Right renal pelvis (tissue), 4 donors: ENCODE measurements at regions not wholly inside any gene's neighbourhood (a gene's known extent, or its start where the extent isn't known, plus 50 kb on each side); places are given as distances from the start of the nearest gene placed in this dataset.
"Not testable (repeated sequence)": the region's sequence is repeated elsewhere in the genome, so short reads cannot be mapped to it uniquely, and the experiment has no call there.

Source experiments
- DNase-seq, 4 donors: peaks; one replicate each; pipeline ENCODE4 v3.0.0-alpha.2; 2013; ENCODE audit warnings: low read depth in 4 of 4, low spot score in 3 of 4, missing footprints in 1 of 4

DNA sequence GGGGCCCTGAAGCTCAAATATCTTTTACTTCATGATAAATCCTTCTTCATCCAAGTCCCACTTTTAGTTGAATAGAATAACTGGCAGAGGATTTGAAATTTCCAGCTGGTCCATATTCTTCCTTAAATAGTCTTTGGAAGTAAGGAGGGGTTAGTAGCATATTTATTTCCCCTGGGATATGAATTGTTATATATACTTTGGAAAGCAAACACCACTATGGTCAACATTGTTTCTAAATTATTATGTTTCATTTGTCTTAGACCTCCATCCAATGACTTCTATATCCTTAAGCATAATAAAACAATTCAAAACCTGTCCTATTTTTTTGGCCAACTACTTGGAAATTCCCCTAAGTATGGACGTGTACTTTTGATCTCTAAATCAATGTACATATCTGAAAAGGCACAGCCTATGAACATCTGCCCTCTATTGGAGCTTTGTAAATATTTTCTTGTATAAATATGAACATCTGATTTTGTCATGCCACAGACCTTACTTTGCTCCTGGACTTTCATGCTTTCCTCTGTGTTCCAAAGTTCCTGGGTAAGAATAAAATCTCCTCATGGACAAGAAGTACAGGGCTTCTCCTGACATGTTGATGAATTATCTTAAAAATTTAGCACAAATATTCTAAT is 1212.0 kb downstream of the GALC start:
- no peak for DNase-seq

GRCh38 chr14:86780461-86780860 is 1212.5 kb downstream of the GALC start:
- DNase-seq: no peak

GRCh38 chr14:86779416-86779815 is 1213.6 kb downstream of the GALC start:
- DNase-seq: no peak

DNA sequence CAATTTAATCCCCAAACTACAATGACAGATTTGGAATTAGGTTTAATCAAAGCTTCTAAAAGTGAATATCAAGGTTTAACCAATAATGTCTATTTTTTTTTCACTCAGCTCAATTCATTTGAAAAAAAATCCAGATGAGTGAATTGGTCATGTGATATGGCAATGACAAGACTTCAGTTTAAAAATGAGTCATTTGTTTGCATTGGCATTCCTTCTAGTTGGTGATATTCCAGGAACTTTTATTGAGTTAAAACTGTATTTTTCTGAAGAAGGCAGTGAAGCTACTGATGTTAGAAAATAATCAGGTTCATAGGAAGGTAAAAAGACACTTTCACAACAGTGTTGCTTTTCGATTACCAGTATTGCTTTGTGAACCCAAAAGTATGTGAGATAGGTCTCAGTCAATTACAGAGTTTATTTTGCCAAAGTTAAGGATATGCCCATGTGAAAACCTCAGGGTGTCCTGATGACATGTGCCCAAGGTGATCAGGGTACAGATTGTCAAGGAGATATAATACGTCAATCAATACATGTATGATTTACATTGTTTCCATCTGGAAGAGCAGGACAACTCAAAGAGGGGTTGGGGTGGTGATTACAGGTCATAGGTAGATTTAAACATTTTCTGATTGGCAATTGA is 1214.9 kb downstream of the GALC start:
- DNase-seq: no peak

DNA sequence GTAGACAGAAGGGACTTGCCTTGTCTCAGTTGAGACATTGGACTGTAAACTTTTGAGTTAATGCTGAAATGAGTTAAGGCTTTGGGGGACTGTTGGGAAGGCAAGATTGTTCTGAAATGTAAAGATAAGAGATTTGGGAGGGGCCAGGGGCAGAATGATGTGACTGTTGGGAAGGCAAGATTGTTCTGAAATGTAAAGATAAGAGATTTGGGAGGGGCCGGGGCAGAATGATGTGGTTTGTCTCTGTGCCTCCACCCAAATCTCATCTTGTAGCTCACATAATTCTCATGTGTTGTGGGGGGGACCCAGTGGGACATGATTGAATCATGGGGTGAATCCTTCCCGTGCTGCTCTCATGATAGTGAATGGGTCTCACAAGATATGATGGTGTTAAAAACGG is 1217.1 kb downstream of the GALC start:
- not testable (repeated sequence) for DNase-seq

DNA sequence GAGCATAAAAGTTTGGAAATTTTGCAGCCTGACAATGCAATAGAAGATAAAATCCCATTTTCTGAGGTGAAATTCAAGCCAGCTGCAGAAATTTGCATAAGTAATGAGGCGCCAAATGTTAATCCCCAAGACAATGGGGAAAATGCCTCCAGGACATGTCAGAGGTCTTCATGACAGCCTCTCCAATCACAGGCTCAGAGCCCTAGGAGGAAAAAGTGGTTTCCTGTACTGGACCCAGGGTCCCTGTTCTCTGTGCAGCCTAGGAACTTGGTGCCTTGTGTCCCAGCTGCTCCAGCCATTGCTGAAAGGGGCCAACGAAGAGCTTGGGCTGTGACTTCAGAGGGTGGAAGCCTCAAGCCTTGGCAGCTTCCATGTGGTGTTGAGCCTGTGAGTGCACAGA is 1218.1 kb downstream of the GALC start:
- DNase-seq: no peak

DNA sequence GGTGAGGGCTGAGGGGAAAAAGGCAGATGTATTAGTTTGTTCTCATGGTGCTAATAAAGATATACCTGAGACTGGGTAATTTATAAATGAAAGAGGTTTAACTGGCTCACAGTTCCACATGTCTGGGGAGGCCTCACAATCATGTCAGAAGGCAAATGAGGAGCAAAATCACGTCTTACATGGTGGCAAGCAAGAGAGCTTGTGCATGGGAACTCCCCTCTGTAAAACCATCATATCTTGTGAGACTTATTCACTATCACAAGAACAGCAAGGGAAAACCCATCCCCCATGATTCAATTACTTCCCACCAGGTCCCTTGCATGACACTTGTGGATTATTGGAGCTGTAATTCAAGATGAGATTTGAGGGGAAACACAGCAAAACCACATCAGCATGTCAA is 1220.9 kb downstream of the GALC start:
- DNase-seq: no peak

DNA sequence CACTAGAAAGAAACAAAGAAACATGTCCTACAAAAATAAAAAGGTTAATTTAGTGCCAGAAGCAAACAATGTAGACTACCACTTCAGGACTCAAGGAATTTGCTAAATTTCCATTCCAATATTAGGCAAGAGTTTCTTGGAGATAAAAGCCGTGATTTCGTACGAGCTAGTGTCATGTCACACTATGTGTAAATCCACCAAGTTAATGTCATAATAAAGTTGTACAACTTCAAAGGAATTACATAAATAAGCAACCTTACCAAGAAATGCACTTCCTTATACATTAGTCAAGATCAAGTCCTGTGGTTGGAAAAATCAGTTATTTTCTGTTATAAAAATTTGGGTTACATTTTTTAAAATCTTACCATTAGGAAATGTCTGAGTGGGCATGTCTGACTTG is 1222.8 kb downstream of the GALC start:
- DNase-seq: no peak

GRCh38 chr14:86766469-86766868 is 1226.5 kb downstream of the GALC start:
- DNase-seq: no peak

DNA sequence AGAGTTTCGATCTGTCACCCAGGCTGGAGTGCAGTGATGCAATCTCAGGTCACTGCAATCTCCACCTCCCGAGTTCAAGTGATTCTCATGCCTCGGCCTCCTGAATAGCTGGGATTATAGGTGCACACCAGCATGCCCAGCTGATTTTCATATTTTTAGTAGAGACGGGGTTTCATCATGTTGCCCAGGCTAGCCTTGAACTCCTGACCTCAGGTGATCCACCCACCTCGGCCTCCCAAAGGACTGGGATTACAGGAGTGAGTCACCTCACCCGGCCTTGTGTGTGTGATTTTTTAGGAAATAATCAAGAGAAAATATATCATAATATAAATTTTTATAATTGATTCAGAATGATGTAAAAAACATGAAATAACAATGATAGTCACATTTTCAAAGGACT is 1231.4 kb downstream of the GALC start:
- DNase-seq: no peak

DNA sequence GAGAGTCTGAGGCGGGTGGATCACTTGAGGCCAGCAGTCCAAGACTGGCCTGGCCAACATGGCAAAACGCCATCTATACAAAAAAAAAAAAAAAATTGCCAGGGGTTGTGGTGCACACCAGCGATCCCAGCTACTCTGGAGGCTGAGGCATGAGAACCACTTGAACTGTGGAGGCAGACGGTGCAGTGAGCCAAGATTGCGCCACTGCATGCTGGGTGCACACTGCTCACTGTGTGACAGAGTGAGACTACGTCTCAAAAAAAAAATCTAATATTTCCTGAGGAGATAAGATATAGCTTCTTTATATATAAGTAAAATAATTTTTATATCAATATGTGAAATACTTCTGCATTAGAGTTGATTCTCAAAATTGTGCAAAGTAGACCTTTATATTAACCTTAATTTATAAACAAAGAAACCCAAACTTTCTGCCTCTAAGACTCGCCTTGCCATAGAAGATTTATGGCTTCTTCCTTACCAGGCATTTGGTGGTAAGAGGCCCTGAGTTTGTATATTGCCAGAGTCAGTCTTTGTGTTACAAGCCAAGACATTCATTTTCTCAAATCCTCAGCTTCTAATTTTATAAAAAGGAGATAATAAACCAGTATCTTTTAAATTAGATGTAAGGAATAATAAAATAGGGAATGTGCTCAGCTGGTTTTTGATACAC is 1226.7 kb downstream of the FLRT2 start:
- no peak for DNase-seq

DNA sequence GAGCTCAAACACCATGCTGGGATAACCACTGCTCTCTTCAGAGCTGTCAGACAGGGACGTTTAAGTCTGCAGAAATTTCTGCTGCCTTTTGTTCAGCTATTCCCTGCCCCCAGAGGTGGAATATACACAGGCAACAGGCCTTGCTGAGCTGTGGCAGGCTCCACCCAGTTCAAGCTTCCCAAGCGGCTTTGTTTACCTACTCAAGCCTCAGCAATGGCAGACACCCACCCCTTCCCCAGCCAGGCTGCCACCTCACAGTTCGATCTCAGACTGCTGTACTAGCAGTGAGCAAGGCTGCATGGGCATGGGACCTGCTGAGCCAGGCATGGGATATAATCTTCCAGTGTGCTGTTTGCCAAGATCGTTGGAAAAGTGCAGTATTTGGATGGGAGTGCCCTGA is 1220.5 kb downstream of the FLRT2 start:
- not testable (repeated sequence) for DNase-seq

- no peak for DNase-seq
Measured at GRCh38 chr14:86739761-86740160, 1209.8 kb downstream of the FLRT2 start.

GRCh38 chr14:86731427-86731826 is 1201.5 kb downstream of the FLRT2 start:
- not testable (repeated sequence) for DNase-seq

- no peak for DNase-seq
Measured at GRCh38 chr14:86723254-86723624, 1193.3 kb downstream of the FLRT2 start.

DNA sequence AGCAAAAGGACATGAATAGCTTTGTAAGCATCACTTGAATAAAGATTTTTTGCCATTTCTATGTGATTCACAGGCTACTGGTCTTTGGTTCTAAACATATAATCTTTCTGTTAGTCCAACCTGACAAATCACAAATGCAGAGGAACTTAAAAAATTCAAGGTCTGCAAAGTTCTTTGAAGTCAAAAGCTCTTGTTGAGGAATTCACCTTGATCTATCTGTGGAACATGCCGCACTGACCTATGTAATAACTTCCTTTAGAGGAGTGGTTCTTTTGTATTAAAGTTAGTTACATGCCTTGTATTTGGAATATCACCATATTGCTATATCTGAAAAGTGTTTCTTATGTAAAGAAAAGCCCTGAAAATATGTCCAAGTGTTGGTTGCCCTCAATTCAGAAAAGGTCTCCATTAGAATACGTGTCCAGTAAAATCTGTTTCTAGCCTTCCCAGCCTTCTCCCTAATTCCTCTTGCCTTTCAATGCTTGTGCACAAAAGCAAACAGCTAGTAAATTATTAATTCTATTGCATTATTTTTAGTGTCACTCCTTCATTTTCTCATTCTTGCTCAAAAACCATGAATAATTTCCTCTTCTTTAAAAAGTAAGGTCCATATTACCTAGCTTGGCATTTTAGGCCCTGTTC is 1192.8 kb downstream of the FLRT2 start:
- DNase-seq: no peak

DNA sequence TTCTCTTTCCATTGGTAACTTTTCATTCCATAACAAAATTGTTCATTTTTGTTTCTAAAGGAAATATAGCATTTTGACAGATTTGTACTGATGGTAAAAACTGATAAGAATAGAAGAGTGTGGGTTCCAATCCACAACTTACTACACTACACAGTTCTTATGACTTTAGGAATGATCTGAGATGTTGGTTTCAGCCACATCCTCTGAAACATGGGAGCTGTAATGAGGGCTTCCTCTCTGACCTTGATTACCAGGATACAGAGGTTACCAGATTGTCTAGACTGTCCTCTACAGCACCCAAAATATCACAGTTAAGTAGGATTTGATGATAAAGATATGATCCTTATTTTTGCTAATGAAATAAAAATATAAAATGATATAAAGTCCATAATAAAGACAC is 1184.6 kb downstream of the FLRT2 start:
- DNase-seq: no peak

DNA sequence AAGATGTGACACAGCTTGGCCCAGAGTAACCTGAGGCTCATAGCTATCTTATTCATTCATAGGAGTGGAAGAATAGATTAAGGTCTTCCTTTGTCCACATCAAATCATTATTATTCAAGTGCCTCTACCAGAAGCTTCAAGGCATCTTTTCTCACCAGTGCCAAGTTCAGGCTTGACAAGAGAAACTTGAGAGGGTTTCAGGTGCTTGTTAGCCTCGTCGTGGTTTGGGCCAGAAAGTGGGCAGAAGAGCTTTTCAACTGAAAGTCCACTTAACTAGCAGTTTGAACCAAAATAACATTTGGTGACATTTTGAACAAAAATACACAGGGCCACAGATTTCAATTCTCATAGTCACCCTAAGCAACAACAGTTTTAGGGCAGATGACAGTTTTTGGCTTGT is 1184.2 kb downstream of the FLRT2 start:
- DNase-seq: no peak

GRCh38 chr14:86712727-86713126 is 1182.8 kb downstream of the FLRT2 start:
- DNase-seq: no peak

GRCh38 chr14:86712176-86712575 is 1182.2 kb downstream of the FLRT2 start:
- no peak for DNase-seq

DNA sequence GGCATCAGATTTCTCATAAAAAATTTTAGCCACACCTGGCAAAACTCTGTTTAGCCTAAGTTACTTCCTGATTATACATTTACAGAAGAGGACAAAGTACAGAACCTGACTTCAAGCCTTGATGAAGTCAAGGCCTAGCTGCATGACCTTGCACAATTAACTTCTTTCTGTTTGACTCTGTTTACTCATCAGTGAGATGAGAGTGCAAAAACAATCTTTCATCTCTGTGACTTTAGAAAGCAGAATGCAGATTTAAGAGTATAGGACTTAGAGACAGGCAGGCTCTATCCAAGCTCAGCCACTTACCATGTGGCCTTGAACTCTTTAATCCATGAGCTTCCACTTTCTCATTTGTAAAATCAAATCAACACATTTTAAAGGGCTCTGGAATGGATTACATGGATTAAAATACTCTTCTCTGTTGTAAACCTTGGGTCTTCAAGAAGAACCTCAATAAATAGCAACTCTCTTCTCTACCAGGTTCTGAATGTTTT is 1178.9 kb downstream of the FLRT2 start:
- DNase-seq: peak in 1 of 4 donors; percentile 12

- DNase-seq: no peak
Measured at GRCh38 chr14:86707071-86707470, 1177.1 kb downstream of the FLRT2 start.
